Right atrium auricular region (tissue), 2 donors: ENCODE measurements at regions not wholly inside any gene's neighbourhood (a gene's known extent, or its start where the extent isn't known, plus 50 kb on each side); places are given as distances from the start of the nearest gene placed in this dataset.

Experiments
- DNase-seq: peaks from one replicate; pipeline ENCODE4 v3.0.0-alpha.2; 2019; ENCODE audit warnings: low spot score
- H3K27ac ChIP-seq, 2 donors: fragments of 200-600 bp; sonication (generic); 1 replicate in 1 of 2; 2 replicates in 1 of 2; pipeline ENCODE4 v1.5.1; 2016 to 2019
- H3K27me3 ChIP-seq, 2 donors: fragments of 200-600 bp; sonication (generic); one replicate each; pipeline versions ENCODE4 v1.5.1 to v1.6.0; 2017 to 2019
- H3K36me3 ChIP-seq: fragments of 200-600 bp; sonication (generic); one replicate; pipeline ENCODE4 v1.5.1; 2016
- H3K4me1 ChIP-seq, 2 donors: fragments of 200-600 bp; sonication (generic); one replicate each; pipeline versions ENCODE4 v1.5.1 to v1.6.0; 2017 to 2019
- H3K4me3 ChIP-seq, 2 donors: fragments of 200-600 bp; sonication (generic); 1 replicate in 1 of 2; 2 replicates in 1 of 2; pipeline ENCODE4 v1.5.1; 2017 to 2019; ENCODE audit warnings: mild to moderate bottlenecking in 1 of 2, moderate library complexity in 1 of 2
- H3K9me3 ChIP-seq, 2 donors: fragments of 200-600 bp; sonication (generic); one replicate each; pipeline ENCODE4 v1.5.1; 2019
- TF ChIP-seq, protein P1 (sequence below), 2 donors: fragments of 200-600 bp; sonication (generic); IDR thresholded peaks; one replicate each; pipeline ENCODE4 v1.5.1; 2019; ENCODE audit warnings: antibody characterized with exemption in 2 of 2

DNA sequence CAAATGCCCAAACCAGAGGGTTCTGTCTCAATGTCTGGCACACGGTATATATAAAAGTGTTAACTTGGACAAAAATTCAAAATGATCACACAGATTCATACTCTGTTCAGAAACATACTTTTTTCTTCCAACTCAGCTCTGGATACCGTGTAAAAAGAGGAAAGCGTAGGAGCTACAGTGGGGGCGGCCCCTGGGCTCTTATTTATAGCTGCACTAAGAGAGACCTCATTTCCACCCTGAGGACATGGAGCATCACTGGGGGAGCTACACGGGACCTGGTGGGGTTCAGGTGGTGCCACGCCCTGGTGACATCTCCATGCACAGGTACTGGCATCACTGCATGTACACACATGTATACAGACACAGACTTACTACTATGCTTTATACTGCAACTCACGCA is 185.9 kb upstream of the FOXQ1 start:
- Histone ChIP-seq H3K36me3 (no peaks in the 10 kb centered on the region), H3K9me3 (no peaks in the 10 kb centered on the region), H3K4me3 (no peak overlapping the region), H3K27me3 (no peaks in the 10 kb centered on the region), H3K4me1 (no peaks in the 10 kb centered on the region), H3K27ac (no peak overlapping the region)
- DNase-seq: no peak
- TF ChIP-seq, protein P1, sequence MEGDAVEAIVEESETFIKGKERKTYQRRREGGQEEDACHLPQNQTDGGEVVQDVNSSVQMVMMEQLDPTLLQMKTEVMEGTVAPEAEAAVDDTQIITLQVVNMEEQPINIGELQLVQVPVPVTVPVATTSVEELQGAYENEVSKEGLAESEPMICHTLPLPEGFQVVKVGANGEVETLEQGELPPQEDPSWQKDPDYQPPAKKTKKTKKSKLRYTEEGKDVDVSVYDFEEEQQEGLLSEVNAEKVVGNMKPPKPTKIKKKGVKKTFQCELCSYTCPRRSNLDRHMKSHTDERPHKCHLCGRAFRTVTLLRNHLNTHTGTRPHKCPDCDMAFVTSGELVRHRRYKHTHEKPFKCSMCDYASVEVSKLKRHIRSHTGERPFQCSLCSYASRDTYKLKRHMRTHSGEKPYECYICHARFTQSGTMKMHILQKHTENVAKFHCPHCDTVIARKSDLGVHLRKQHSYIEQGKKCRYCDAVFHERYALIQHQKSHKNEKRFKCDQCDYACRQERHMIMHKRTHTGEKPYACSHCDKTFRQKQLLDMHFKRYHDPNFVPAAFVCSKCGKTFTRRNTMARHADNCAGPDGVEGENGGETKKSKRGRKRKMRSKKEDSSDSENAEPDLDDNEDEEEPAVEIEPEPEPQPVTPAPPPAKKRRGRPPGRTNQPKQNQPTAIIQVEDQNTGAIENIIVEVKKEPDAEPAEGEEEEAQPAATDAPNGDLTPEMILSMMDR (IDR thresholded peaks at IDR 0.05): no peak

DNA sequence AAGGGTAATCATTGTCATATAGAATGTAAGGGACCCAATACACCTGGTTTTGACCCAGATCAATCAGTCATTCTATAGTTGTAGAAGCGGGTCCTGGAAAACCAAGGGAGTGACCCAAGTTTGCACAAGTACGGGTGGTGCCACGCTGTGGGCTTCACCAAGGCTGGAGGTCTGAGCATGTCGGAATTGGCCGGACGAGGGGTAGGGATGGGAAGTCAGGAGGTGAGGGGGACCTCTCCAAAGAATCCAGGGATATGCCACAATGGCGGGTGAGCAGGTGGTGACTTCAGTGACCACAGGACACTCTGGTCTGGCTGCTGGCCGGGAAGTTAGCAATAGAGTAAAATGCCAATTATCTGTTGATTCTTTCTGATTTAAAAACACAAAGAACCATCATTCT is 186.6 kb upstream of the FOXQ1 start:
- TF ChIP-seq, protein P1 (IDR thresholded peaks at IDR 0.05): no peak
- Histone ChIP-seq H3K4me1 (no peaks in the 10 kb centered on the region), H3K36me3 (no peaks in the 10 kb centered on the region), H3K9me3 (no peaks in the 10 kb centered on the region), H3K27ac (no peak overlapping the region), H3K4me3 (no peak overlapping the region), H3K27me3 (no peaks in the 10 kb centered on the region)
- no peak for DNase-seq

DNA sequence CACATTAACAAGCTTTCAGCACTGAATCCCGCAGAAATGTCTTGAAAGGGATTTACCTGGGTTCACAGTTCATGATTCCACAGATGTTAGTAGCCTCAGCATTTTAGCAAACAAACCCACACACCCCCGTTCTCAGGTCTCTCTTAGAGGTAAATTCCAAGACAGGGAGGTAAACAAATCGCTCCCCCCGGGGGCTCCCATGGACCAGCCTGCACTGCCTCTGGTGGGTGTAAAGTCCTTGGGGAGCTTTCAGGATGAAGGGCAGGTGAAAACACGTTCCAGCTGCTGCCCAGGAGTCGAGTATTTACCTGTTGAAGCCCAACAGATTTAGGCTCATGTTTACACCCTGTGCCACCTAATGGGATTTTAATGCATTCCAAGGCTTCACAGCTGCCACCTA is 187.0 kb upstream of the FOXQ1 start:
- Histone ChIP-seq H3K36me3 (no peaks in the 10 kb centered on the region), H3K4me1 (no peaks in the 10 kb centered on the region), H3K4me3 (no peak overlapping the region), H3K27ac (no peak overlapping the region), H3K27me3 (no peaks in the 10 kb centered on the region), H3K9me3 (no peaks in the 10 kb centered on the region)
- DNase-seq: no peak
- TF ChIP-seq, protein P1 (IDR thresholded peaks at IDR 0.05): no peak

DNA sequence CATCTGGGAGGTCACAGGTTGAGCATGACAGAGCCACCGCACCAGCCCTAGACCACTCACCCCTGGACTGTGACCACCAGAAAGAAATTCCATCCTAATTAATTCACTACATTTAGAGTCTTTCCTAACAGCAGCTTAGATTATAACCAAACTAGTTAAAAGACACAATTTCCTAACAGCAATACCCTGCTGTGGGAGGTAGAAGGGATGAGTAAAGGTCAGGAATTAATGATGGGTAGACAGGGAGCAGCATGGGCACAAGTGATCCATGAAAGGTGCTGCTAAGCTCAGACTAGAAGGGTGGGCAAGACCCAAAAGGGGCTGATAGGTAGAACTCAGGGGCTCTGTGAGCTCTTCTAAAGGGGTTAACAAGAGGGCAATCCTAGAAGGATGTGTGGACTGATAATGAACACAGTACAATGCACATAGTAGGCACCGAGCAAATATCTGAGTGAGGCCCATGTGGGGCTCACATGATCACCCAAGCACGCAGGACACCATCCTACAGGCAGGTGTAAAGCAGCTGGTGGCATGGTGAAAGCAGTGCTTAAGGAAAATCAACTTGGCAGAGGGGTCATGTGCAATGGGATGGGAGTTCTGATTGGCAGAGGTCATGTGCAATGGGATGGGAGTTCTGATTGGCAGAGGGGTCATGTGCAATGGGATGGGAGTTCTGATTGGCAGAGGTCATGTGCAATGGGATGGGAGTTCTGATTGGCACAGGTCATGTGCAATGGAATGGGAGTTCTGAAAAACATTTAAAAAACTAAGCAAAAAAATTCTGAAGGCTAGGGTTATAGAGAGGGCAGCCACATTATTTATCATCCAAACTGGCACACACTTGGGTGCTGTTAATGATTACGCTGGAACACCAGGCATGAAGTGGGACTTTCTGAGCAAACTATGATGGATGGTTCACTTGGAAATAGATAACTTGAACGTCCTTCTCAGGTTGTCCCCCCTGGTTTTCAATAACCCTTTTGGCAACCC is 188.2 kb upstream of the FOXQ1 start:
- TF ChIP-seq, protein P1 (IDR thresholded peaks at IDR 0.05): no peak
- DNase-seq: no peak
- Histone ChIP-seq H3K27ac (no peak overlapping the region), H3K4me1 (no peaks in the 10 kb centered on the region), H3K9me3 (no peaks in the 10 kb centered on the region), H3K4me3 (no peak overlapping the region), H3K27me3 (no peaks in the 10 kb centered on the region), H3K36me3 (no peaks in the 10 kb centered on the region)

DNA sequence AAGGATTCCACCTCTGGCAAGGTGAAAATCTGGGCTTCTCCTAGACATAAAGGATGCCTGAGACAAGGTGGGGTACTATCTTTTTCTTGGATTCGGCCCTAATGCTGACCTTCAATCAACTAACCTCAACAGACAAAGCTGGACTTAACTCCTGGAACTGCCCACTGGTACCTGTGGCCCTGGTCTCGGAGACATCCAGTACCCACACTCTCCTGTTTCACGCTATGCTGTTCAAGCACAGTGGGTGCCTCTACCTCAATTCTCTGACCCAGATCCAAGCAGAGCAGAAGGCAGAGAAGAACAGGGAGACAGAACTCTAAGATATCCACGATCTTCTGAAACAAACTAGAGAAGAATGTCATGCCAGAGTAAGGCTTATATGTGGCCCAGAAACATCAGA is 189.8 kb upstream of the FOXQ1 start:
- Histone ChIP-seq H3K27ac (no peak overlapping the region), H3K4me3 (no peak overlapping the region), H3K36me3 (no peaks in the 10 kb centered on the region), H3K4me1 (no peaks in the 10 kb centered on the region), H3K27me3 (no peaks in the 10 kb centered on the region), H3K9me3 (no peaks in the 10 kb centered on the region)
- DNase-seq: no peak
- TF ChIP-seq, protein P1 (IDR thresholded peaks at IDR 0.05): no peak
